ENCODE measurements at regions not wholly inside any gene's neighbourhood (a gene's known extent, or its start where the extent isn't known, plus 50 kb on each side); places are given as distances from the start of the nearest gene placed in this dataset.
"Not testable (repeated sequence)": the region's sequence is repeated elsewhere in the genome, so short reads cannot be mapped to it uniquely, and the experiment has no call there.

DNA sequence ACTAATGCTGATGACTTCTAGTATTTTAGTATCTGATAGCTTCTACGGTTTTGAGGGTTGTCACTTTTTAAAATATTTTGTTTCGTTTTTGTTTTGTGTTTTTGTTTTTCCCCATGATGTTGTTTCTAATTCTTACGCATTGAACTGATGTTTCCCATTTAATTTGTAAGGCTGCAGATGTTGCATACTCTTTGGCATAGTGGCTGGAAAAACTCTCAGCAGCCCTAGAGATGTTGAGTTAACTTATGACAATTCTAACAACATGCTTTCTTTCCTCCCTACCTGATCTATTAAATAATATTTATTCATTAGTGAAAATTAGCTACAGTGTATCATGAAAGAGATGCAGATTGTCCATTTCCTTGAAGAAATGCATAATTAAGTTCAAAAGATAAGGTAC lies 559.3 kb upstream of the GRM7 start:
- no peak for DNase-seq (ENCODE audit: low read depth, low spot score)
- in situ Hi-C loops (cut with HindIII; ENCODE audit: low pct_unique_long_range_greater_than_20kb, low sequenced_read_pairs), result no loop called here

- in situ Hi-C loops (cut with HindIII; ENCODE audit: low pct_unique_long_range_greater_than_20kb, low sequenced_read_pairs), result no loop called here
- peak; percentile 56 for DNase-seq (ENCODE audit: low read depth, low spot score)
Measured at GRCh38 chr3:6315906-6316305, 545.0 kb upstream of the GRM7 start.

DNA sequence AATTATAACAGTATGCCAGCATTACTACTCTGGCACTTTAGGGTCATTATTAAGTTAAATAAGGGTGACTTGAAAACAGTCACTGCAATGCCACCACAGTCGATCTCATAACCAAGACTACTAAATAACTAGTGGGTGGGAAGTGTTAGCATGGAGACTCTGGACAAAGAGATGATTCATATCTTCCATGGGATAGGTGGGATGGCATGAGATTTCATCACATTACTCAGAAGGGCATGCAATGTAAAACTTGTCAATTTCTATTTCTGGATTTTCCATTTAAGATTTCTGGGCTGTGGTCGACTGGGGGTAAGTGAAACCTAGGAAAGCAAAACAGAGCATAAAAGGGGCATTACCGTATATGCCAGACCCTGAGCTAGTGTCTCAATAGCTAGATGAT lies 538.9 kb upstream of the GRM7 start:
- in situ Hi-C loops (cut with HindIII; ENCODE audit: low pct_unique_long_range_greater_than_20kb, low sequenced_read_pairs), result no loop called here

DNA sequence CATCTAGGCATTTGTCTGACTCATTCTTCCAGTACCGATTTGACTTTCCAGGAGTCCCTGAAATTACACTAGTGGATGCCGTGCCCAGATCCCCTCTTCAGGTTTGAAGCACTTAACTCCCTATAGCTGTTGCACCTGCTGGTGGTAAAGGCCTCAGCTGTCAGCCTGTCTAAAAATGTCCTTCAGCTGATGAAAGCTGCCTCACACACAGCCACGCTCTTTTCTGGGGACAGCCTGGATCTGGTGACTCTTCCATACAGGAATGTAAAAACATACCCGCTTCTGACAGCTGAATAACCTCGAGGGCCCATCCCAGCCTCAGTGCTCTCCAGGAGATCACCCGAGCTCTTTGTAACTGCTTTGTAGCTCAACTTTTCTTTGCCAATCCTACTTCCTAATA lies 534.1 kb upstream of the GRM7 start:
- DNase-seq (ENCODE audit: low read depth, low spot score), result no peak
- in situ Hi-C loops (cut with HindIII; ENCODE audit: low pct_unique_long_range_greater_than_20kb, low sequenced_read_pairs), result no loop called here

More for the DNA sequence above, 538.9 kb upstream of the GRM7 start:
- DNase-seq (ENCODE audit: low read depth, low spot score), result no peak

- in situ Hi-C loops (cut with HindIII; ENCODE audit: low pct_unique_long_range_greater_than_20kb, low sequenced_read_pairs); DNase-seq (ENCODE audit: low read depth, low spot score): not testable (repeated sequence)
Measured at GRCh38 chr3:6340980-6341325, 520.0 kb upstream of the GRM7 start.

- no peak for DNase-seq (ENCODE audit: low read depth, low spot score)
- in situ Hi-C loops (cut with HindIII; ENCODE audit: low pct_unique_long_range_greater_than_20kb, low sequenced_read_pairs), result no loop called here
Measured at GRCh38 chr3:6351752-6352151, 509.2 kb upstream of the GRM7 start.

- in situ Hi-C loops (cut with HindIII; ENCODE audit: low pct_unique_long_range_greater_than_20kb, low sequenced_read_pairs), result no loop called here
- DNase-seq (ENCODE audit: low read depth, low spot score), result no peak
Measured at GRCh38 chr3:6354653-6355052, 506.3 kb upstream of the GRM7 start.

- in situ Hi-C loops (cut with HindIII; ENCODE audit: low pct_unique_long_range_greater_than_20kb, low sequenced_read_pairs), result no loop called here
- no peak for DNase-seq (ENCODE audit: low read depth, low spot score)
Measured at GRCh38 chr3:6362406-6362805, 498.5 kb upstream of the GRM7 start.

- no peak for DNase-seq (ENCODE audit: low read depth, low spot score)
Measured at GRCh38 chr3:6367171-6367570, 493.7 kb upstream of the GRM7 start.

GRCh38 chr3:6392123-6392522 lies 468.8 kb upstream of the GRM7 start:
- DNase-seq (ENCODE audit: low read depth, low spot score), result peak; percentile 6
- in situ Hi-C loops (cut with HindIII; ENCODE audit: low pct_unique_long_range_greater_than_20kb, low sequenced_read_pairs), result no loop called here

More at GRCh38 chr3:6367171-6367570, 493.7 kb upstream of the GRM7 start:
- in situ Hi-C loops (cut with HindIII; ENCODE audit: low pct_unique_long_range_greater_than_20kb, low sequenced_read_pairs), result no loop called here

DNA sequence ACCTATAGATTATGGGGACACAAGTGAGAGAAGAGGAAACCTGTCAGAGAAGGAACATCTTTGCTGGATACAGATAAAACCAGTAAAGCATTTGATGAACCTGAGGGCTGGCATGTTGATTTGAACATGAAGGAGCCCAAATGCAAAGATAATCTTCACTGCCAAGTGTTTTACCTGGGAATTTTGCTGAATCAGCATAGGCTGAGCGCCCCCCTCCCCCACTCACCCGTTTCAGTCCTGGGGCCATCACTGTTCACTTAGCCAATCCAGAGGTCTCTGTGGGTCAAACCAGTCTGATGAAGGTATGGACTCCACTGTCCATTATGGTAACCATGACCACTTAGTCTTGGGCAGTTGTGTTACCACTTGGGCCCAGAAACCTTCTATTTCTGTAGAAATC lies 466.0 kb upstream of the GRM7 start:
- in situ Hi-C loops (cut with HindIII; ENCODE audit: low pct_unique_long_range_greater_than_20kb, low sequenced_read_pairs), result no loop called here
- no peak for DNase-seq (ENCODE audit: low read depth, low spot score)

- DNase-seq (ENCODE audit: low read depth, low spot score), result no peak
- in situ Hi-C loops (cut with HindIII; ENCODE audit: low pct_unique_long_range_greater_than_20kb, low sequenced_read_pairs), result no loop called here
Measured at GRCh38 chr3:6396631-6397030, 464.3 kb upstream of the GRM7 start.

GRCh38 chr3:6402666-6403065 lies 458.2 kb upstream of the GRM7 start:
- in situ Hi-C loops (cut with HindIII; ENCODE audit: low pct_unique_long_range_greater_than_20kb, low sequenced_read_pairs); DNase-seq (ENCODE audit: low read depth, low spot score): not testable (repeated sequence)

- in situ Hi-C loops (cut with HindIII; ENCODE audit: low pct_unique_long_range_greater_than_20kb, low sequenced_read_pairs); DNase-seq (ENCODE audit: low read depth, low spot score): not testable (repeated sequence)
Measured at GRCh38 chr3:6406923-6407322, 454.0 kb upstream of the GRM7 start.

DNA sequence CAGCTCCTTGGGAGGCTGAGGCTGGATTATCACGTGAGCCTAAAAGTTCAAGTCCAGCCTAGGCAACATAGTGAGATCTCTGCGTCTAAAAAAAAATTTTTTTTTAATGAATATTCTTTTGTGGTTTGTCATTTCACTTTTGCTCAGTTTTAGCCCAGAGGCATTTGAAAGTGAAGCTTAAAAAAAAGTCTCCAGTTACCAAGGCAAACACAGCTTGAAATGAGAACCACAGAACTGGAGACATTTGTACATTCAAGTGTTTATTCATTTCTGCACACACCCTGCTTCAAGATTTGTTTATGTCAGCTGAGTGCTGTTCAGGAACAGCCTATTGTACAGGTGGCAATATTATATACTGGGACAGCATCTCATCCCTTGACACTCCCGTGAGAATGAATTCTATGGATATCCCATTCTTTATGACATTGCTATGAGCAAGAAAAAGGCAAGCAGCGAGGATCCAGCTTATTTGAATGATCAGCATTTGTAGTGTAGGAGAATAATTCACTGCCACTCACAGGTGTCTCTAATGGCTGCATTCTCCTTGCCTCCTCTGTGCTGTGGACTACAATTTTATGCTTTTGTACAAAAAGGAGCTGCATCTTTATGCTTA lies 444.8 kb upstream of the GRM7 start:
- in situ Hi-C loops (cut with HindIII; ENCODE audit: low pct_unique_long_range_greater_than_20kb, low sequenced_read_pairs), result no loop called here
- DNase-seq (ENCODE audit: low read depth, low spot score), result no peak

- no peak for DNase-seq (ENCODE audit: low read depth, low spot score)
- in situ Hi-C loops (cut with HindIII; ENCODE audit: low pct_unique_long_range_greater_than_20kb, low sequenced_read_pairs), result no loop called here
Measured at GRCh38 chr3:6417174-6417573, 443.7 kb upstream of the GRM7 start.

GRCh38 chr3:6418485-6418884 lies 442.4 kb upstream of the GRM7 start:
- in situ Hi-C loops (cut with HindIII; ENCODE audit: low pct_unique_long_range_greater_than_20kb, low sequenced_read_pairs), result no loop called here
- DNase-seq (ENCODE audit: low read depth, low spot score), result no peak

DNA sequence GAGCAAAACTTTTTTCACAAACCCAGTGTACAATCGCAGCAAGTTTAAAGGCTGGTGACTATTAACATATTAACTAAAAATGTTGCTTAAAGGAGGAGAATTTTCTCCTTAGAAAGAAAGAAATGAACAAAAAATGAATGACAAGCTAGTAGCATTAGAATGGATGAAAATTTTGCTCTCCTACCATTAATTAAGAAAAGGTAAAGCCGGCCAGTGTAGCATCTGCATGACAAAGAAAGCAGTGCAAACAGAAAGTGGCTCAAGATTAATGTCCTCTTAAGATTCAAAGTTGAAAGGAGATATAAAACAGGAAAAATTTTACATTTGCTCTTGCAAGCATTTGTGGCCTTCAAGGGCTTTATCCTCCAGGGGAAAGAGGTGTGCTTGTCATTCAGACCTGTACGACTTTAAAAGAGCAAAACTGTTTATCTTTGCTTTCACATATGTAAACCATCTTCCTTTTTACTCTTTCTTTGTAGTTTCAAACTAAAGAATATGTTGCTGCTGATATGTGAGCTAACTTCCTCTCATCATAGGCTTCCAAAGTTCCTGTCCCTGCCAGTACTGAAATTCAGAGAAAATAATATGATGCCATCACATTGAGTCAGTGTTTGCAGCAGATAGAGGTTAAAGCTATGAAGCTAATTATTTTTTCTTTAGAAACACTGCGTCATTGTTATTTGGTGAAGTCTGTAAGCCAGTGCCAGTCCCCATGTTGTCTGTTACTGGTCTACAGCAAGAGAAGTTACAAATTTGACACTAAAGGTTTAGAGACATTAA lies 439.1 kb upstream of the GRM7 start:
- in situ Hi-C loops (cut with HindIII; ENCODE audit: low pct_unique_long_range_greater_than_20kb, low sequenced_read_pairs), result no loop called here
- no peak for DNase-seq (ENCODE audit: low read depth, low spot score)

DNA sequence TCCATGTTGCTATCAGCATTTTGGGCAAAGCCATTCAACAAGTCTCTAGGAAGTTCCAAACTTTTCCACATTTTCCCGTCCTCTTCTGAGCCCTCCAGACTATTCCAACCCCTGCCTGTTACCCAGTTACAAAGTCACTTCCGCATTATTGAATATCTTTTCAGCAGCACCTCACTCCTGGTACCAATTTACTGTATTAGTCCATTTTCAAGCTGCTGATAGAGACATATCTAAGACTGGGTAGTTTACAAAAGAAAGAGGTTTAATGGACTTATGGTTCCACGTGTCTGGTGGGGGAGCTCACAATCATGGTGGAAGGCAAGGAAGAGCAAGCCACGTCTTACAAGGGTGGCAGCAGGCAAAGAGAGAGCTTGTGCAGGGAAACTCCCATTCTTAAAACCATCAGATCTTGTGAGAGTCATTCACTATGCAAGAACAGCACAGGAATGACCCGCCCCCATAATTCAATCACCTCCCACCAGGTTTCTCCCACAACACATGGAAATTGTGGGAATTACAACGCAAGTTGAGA lies 435.6 kb upstream of the GRM7 start:
- no peak for DNase-seq (ENCODE audit: low read depth, low spot score)
- in situ Hi-C loops (cut with HindIII; ENCODE audit: low pct_unique_long_range_greater_than_20kb, low sequenced_read_pairs), result no loop called here

All from SK-MEL-5 (cell line).